Activated T-cell treated with anti-CD3 and anti-CD28 coated beads, Interleukin-2, amount 50 U/mL, for 4 hours (primary cell): ENCODE measurements at regions not wholly inside any gene's neighbourhood (a gene's known extent, or its start where the extent isn't known, plus 50 kb on each side); places are given as distances from the start of the nearest gene placed in this dataset.
"Not testable (repeated sequence)": the region's sequence is repeated elsewhere in the genome, so short reads cannot be mapped to it uniquely, and the experiment has no call there.

Source experiments
- ATAC-seq, 2 donors: fragments of 200-7000 bp; cut with Tn5 transposase; one replicate each; pipeline ENCODE4 v1.10.0; 2021
- DNase-seq: peaks from one replicate; pipeline ENCODE4 v3.0.0-alpha.2; 2020
- H3K27me3 Mint-ChIP-seq: one replicate; pipeline ENCODE4 v1.8.0; 2021; ENCODE audit warnings: low read depth, mixed read lengths
- H3K36me3 Mint-ChIP-seq: one replicate; pipeline ENCODE4 v1.8.0; 2022; ENCODE audit warnings: mixed read lengths; ENCODE audit not compliant: insufficient read depth
- H3K4me1 Mint-ChIP-seq: one replicate; pipeline ENCODE4 v1.8.0; 2021; ENCODE audit warnings: low read depth, mixed read lengths
- H3K4me3 Mint-ChIP-seq: one replicate; pipeline ENCODE4 v1.8.0; 2021; ENCODE audit warnings: mild to moderate bottlenecking, moderate library complexity, mixed read lengths
- H3K9me3 Mint-ChIP-seq: one replicate; pipeline ENCODE4 v1.8.0; 2021; ENCODE audit warnings: mixed read lengths

DNA sequence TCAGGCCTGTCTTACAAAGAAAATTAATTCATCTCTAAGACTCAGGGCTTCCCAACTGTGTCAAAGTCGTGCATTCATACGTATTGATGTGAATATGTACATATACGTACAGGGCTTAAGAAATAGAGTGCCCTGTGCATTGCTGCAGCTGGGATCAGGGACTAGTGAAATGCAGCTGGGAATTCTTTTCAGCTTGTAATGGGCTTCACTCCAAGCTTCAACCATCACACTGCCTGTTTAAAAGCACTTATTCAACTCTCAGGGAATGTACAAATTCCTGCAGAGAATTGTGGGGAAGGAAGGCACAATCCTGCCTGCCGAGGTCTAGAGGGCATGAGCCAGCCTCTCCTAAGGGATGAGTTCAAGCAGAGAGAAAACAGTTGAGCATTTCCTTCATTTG lies 59.6 kb upstream of the MAN2A1 start:
- Mint-ChIP-seq H3K9me3 (no peaks in the 10 kb centered on the region), H3K36me3 (no peaks in the 10 kb centered on the region), H3K4me3 (no peak overlapping the region), H3K27me3 (peaks cover 17% of the 10 kb centered on the region), H3K4me1 (no peaks in the 10 kb centered on the region)
- no peak for ATAC-seq
- no peak for DNase-seq

DNA sequence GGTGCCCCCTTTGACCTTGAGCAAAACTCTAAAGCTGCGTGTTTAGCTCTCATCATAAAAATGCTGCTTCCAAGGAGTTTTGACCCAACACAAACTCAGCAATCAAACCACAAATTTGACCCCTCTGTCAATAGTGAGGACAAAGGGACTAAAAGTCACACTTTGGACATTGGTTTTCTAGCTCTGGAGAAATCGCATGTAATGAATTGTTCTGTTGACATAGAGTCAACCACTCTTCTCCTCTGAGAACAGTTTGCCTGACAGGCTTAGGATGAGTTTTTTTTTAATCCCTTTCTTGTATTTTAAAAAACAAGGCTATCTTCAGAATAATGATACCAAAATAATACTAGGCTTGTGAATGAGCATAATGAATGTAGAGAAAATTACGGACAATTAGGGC lies 61.1 kb upstream of the MAN2A1 start:
- Mint-ChIP-seq H3K27me3 (peaks cover 13% of the 10 kb centered on the region), H3K9me3 (no peaks in the 10 kb centered on the region), H3K36me3 (no peaks in the 10 kb centered on the region), H3K4me1 (no peaks in the 10 kb centered on the region), H3K4me3 (no peak overlapping the region)
- ATAC-seq (no peak), DNase-seq (no peak)

DNA sequence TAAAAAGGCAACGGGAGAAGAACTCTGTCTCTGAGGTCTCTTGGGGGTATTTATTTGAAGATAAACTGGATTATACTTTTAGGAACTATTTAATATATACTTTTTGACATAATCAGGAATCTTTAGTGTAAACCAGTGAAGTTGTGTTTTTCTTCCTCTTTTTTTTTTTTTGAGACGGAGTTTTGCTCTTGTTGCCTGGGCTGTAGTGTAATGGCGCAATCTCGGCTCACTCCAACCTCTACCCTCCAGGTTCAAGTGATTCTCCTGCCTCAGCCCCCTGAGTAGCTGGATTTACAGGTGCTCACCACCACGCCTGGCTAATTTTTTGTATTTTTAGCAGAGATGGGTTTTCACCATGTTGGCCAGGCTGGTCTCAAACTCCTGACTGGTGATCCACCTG lies 68.5 kb upstream of the MAN2A1 start:
- not testable (repeated sequence) for ATAC-seq, H3K4me3 Mint-ChIP-seq, H3K4me1 Mint-ChIP-seq, H3K9me3 Mint-ChIP-seq, H3K27me3 Mint-ChIP-seq, DNase-seq, H3K36me3 Mint-ChIP-seq

DNA sequence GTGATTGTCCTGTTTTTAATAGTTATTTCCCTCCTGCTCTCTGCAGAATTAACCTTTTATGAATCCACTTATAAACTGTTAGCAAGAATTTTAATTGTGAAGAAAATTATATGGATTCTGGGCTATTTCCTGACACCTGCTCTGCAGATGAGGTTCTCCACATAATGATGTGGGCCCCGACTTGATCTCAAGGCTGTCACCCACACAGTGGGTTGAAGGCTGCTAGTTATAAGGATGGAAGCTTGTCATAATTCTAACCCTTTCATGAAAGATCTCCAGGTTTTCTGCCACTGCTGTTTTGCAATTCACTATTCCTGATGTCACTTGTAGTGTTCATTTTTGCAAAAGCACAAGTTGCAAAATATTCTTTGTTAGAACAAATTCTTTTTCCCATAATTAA lies 69.1 kb upstream of the MAN2A1 start:
- Mint-ChIP-seq H3K27me3 (no peaks in the 10 kb centered on the region), H3K4me3 (no peak overlapping the region), H3K4me1 (no peaks in the 10 kb centered on the region), H3K9me3 (no peaks in the 10 kb centered on the region), H3K36me3 (no peaks in the 10 kb centered on the region)
- no peak for ATAC-seq
- no peak for DNase-seq

DNA sequence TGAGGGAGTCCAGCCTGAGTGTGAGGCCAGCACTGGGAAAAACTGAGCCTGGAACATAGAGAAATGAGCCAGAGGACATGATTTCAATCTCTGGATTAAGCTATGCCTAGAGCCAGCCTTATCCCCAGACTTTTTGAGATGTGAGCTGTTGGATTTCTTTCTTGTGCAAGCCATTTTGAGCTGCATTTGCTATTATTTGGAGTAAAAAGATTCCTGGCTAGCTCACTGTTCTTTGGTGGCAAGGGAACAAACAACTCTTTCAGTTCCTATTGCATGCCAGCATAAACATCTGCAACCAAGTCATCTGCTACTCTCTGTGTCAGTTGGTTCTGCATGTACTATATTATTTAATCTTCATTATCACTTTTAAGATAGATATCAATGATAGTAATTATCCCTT lies 70.1 kb upstream of the MAN2A1 start:
- Mint-ChIP-seq H3K27me3 (no peaks in the 10 kb centered on the region), H3K9me3 (no peaks in the 10 kb centered on the region), H3K36me3 (no peaks in the 10 kb centered on the region), H3K4me1 (no peaks in the 10 kb centered on the region), H3K4me3 (no peak overlapping the region)
- ATAC-seq (no peak), DNase-seq (no peak)

DNA sequence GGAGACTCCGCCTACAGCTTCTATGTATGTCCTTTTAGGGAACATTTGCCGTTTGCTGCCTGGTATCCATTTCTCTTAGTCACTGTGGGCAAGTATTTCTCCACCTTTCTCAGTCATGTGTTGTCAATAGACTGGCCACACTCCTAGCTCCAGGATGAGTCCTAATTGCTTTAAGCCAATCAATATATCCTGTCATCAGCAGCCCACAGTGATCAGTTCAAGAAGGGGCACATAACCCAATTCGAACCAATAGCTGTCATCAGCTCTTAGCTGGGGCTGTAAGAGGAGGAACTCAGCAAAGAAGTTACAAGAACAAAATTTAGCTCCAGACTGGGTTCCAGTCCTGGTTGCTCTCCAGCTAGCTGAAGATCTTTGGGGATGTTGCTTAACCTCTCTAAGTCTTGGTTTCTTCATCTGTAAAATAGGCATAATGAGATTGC lies 70.7 kb upstream of the MAN2A1 start:
- ATAC-seq (no peak), DNase-seq (no peak)
- no peaks in the 10 kb centered on the region for H3K36me3 Mint-ChIP-seq
- H3K4me3 Mint-ChIP-seq, result no peak overlapping the region
- H3K4me1 Mint-ChIP-seq, result no peaks in the 10 kb centered on the region
- no peaks in the 10 kb centered on the region for H3K9me3 Mint-ChIP-seq
- H3K27me3 Mint-ChIP-seq, result no peaks in the 10 kb centered on the region

DNA sequence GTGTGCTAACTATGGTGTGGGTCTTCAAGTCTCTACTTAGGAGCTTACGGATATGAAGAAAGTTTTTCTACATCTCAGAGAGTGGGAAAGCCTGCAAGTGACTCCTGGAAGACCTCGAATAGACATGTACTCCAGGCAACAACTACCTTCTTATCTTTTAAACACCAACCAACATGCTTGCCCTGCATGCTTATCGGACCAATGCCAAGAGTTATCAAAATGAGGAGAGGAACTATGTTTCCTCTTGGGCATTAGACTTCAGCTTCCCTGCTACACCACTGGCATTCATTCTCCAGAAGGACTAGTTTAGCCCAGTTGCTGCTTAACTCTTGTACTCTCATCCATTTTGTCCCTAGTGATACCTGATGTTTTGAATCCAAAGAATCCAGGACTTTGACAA lies 74.7 kb upstream of the MAN2A1 start:
- Mint-ChIP-seq H3K4me3 (no peak overlapping the region), H3K4me1 (no peaks in the 10 kb centered on the region), H3K9me3 (no peaks in the 10 kb centered on the region), H3K27me3 (no peaks in the 10 kb centered on the region), H3K36me3 (no peaks in the 10 kb centered on the region)
- DNase-seq, result no peak
- ATAC-seq, result no peak

DNA sequence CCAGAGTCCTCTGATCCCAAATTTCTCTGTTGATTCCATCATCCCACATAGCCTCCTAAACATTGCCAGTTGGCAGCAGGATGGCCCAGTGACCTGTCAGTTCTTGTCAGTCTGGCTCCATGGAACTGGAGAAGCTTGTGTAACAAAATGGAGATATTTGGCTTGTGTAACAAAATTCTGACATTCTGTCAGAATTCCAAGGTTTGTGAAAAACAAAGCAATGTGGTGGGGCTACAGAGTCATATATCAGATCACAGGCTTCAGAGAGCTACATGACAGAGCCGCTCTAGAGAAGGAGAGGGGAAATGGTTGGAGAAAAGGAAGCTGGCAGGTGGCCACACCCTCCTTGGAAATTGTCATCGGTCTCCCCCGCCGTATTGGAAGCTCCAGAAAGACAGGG lies 75.4 kb upstream of the MAN2A1 start:
- H3K4me1 Mint-ChIP-seq, result no peaks in the 10 kb centered on the region
- DNase-seq (no peak), ATAC-seq (no peak)
- no peak overlapping the region for H3K4me3 Mint-ChIP-seq
- no peaks in the 10 kb centered on the region for H3K27me3 Mint-ChIP-seq
- H3K9me3 Mint-ChIP-seq, result no peaks in the 10 kb centered on the region
- H3K36me3 Mint-ChIP-seq, result no peaks in the 10 kb centered on the region

DNA sequence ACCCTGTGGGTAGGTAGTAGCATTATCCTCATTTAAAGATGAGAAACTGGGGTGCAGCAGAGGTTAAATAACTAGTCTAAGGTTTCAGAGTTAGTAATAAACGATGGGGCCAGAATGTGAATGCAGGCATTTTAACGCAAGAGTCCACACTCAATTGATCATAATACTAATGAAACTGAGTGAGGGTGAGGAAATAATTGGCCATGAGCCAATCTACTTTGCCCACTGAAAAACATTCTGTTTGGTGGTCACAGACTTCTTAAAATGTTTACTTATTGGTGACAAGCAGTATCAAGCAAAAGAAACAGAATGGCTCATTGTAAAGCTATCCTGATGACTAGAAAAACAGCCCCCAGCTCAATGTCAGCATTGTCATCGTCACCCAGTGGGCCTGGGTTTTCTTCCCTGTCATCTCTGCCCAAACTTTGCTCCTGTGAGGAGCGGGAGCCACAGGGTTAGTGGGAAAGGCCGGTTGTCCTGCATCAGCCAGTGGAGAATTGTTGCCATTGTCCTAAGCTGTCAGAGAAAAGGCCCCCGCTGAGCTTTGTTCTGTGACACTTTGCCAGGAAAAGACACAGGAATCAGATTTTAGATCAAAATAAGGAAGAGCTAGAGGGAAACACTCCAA lies 77.3 kb upstream of the MAN2A1 start:
- ATAC-seq, result no peak
- H3K36me3 Mint-ChIP-seq, result no peaks in the 10 kb centered on the region
- DNase-seq, result no peak
- H3K4me1 Mint-ChIP-seq, result no peaks in the 10 kb centered on the region
- no peak overlapping the region for H3K4me3 Mint-ChIP-seq
- no peaks in the 10 kb centered on the region for H3K9me3 Mint-ChIP-seq
- H3K27me3 Mint-ChIP-seq, result no peaks in the 10 kb centered on the region

DNA sequence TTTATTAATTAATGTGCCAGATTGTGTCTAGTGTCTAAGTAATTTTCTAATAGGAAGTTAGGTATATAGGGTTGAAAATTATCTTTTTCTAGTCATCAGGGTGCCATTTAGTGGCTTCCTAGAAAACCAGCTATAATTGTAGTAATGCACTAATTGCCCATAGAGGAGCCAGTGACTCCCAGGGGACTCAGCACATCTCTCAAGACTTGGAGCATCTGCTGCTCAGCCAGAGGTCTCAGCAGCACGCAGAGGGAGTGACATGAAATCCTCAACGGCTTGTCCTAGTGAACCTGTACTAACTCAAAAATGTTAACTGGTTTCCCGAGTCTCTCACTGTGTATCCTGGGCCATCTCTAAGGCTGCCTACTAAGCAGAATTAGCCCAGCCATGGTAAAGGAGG lies 78.2 kb upstream of the MAN2A1 start:
- no peak overlapping the region for H3K4me3 Mint-ChIP-seq
- ATAC-seq, result no peak

DNA sequence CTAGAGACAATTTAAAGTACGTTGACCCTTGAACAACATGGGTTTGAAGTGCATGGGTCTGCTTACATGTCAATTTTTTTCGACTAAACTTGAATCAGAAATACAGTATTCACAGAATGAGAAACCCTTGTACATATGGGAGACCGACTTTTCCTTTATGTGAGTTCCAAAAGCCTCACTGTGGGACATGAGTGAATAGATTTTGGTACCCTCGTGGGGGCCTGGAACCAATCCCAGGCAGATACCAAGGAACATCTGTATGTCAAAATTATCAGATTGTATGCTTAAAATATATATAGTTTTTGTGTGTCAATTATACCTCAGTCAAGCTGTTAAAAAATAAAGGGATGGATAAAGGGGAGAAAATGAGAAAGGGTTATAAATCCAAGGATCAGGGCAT lies 78.7 kb upstream of the MAN2A1 start:
- Mint-ChIP-seq H3K4me1 (no peaks in the 10 kb centered on the region), H3K9me3 (no peaks in the 10 kb centered on the region), H3K36me3 (no peaks in the 10 kb centered on the region), H3K27me3 (no peaks in the 10 kb centered on the region), H3K4me3 (no peak overlapping the region)
- no peak for ATAC-seq
- no peak for DNase-seq

More for the DNA sequence above, 78.2 kb upstream of the MAN2A1 start:
- Mint-ChIP-seq H3K27me3 (no peaks in the 10 kb centered on the region), H3K9me3 (no peaks in the 10 kb centered on the region), H3K36me3 (no peaks in the 10 kb centered on the region), H3K4me1 (no peaks in the 10 kb centered on the region)
- no peak for DNase-seq

DNA sequence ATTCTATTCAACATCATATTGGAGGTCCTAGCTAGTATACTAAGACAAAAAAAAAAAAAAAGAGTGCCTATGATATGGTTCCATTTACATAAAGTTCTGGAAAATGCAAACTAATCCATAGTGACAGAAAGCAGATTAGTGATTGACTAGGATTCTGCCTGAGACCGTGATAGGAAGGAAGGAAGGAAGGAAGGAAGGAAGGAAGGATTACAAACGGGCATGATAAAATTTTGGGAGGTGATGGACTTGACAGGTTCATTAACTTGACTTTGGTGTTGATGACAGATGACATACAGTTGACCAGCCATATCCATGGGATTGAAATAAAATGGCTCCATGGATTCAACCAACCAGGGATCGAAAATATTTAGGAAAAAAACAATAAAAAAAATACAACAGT lies 79.1 kb upstream of the MAN2A1 start:
- no peak for DNase-seq
- H3K4me3 Mint-ChIP-seq, result no peak overlapping the region
- no peaks in the 10 kb centered on the region for H3K27me3 Mint-ChIP-seq
- no peak for ATAC-seq
- no peaks in the 10 kb centered on the region for H3K9me3 Mint-ChIP-seq
- H3K4me1 Mint-ChIP-seq, result no peaks in the 10 kb centered on the region
- no peaks in the 10 kb centered on the region for H3K36me3 Mint-ChIP-seq

DNA sequence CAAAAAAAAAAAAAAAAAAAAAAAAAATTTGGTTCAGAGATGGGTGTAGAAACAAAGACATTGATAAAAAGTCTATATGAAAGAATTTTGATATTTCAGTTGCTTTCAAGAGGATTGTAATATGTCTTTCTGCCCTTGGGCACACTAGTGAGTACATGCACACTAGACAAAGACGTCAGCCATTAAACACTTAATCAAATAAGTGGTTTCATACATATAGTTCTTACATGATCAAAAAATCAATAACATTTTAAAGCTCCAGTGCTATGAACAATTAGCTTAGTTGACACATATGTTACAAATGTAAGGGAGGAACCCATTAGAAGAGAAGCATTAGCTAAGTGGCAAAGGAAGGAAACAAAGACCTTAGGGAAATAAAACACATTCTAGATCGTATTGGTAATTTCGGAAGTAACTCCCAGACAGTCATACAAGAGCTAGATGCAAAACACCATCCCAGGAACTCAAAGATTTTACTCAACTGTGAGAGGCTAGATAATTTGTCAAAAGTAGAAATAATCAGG lies 84.5 kb upstream of the MAN2A1 start:
- ATAC-seq (no peak), DNase-seq (no peak)
- no peaks in the 10 kb centered on the region for H3K9me3 Mint-ChIP-seq
- no peaks in the 10 kb centered on the region for H3K4me1 Mint-ChIP-seq
- peaks cover 5% of the 10 kb centered on the region for H3K27me3 Mint-ChIP-seq
- peaks cover 3% of the 10 kb centered on the region for H3K36me3 Mint-ChIP-seq
- no peak overlapping the region for H3K4me3 Mint-ChIP-seq

DNA sequence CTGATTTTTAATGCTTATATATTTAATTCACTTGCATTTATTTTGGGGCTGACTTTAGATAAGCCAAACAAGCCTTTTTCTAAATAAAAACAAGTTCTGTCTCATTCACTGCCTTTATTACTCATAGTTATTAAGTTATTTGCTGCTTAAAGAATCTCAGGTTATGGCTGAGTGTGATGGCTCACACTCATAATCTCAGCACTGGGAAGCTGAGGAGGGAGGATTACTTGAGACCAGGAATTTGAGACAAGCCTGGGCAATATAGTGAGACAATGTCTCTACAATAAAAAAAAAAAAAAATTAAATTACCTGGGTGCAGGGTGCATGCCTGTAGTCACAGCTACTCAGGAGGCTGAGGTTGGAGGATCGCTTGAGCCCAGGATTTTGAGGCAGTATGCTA lies 85.0 kb upstream of the MAN2A1 start:
- peaks cover 5% of the 10 kb centered on the region for H3K27me3 Mint-ChIP-seq
- H3K36me3 Mint-ChIP-seq, result peaks cover 3% of the 10 kb centered on the region
- ATAC-seq, result no peak
- H3K9me3 Mint-ChIP-seq, result no peaks in the 10 kb centered on the region
- no peak overlapping the region for H3K4me3 Mint-ChIP-seq
- H3K4me1 Mint-ChIP-seq, result no peaks in the 10 kb centered on the region
- no peak for DNase-seq

DNA sequence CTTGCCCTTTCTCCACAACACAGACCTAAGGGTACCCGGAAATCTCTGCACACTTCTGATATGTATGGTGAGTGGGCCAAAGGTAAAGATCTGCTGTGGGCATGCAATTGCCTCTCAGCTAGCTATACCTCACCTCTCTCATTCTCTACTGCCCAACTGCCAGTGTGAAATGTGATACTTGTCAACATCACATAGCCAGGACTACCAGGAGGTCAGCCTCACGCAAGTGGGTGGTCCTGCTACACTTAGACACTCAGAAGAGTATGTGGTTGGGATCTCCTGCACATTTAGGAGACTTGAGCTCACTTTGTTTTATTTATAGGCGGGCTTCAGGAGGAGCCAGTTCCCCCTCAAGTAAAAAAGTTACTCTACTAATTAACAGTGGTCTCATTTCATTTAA lies 88.0 kb upstream of the MAN2A1 start:
- Mint-ChIP-seq H3K36me3 (peaks cover 3% of the 10 kb centered on the region), H3K4me3 (no peak overlapping the region), H3K4me1 (no peaks in the 10 kb centered on the region), H3K9me3 (no peaks in the 10 kb centered on the region), H3K27me3 (peaks cover 5% of the 10 kb centered on the region)
- no peak for ATAC-seq
- DNase-seq, result no peak

DNA sequence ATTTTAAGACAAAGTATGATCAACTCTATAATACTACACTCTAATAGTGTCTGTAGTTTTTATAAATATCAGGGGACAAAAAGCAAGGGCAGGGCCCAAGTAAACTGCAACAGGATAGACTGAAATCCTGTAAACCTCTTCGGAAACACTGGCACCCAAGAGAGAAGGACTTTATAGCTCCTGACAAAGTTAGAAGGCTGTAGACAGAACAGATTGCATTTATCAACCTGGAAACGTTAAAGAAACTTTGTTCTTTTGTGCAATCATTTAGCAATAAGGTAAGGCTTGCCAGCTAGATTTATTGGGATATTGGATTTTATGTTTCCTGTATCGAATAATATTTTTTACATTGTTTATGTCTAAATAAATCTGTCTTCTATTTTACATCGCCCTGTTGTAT lies 91.8 kb upstream of the MAN2A1 start:
- peaks cover 5% of the 10 kb centered on the region for H3K4me1 Mint-ChIP-seq
- no peak for DNase-seq
- no peak overlapping the region for H3K4me3 Mint-ChIP-seq
- no peak for ATAC-seq
- H3K27me3 Mint-ChIP-seq, result peaks cover 5% of the 10 kb centered on the region
- H3K36me3 Mint-ChIP-seq, result peaks cover 3% of the 10 kb centered on the region
- H3K9me3 Mint-ChIP-seq, result no peaks in the 10 kb centered on the region
